ENCODE measurements at regions not wholly inside any gene's neighbourhood (a gene's known extent, or its start where the extent isn't known, plus 50 kb on each side); places are given as distances from the start of the nearest gene placed in this dataset.
"Not testable (repeated sequence)": the region's sequence is repeated elsewhere in the genome, so short reads cannot be mapped to it uniquely, and the experiment has no call there.

DNA sequence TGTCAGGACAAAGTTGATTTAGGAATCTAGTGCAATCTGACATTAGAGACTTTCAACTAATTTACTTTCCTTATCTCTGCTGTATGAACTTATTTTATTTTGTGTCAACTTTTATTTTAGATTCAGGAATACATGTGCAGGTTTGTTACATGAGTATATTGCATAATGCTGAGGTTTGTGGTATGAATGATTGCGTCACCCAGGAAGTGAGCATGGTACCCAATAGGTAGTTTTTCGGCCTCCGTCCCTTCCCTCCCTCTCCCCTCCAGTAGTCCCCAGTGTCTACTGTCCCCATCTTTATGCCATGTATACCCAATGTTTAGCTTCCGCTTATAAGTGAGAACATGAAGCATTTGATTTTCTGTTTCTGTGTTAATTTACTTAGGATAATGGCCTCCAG lies 68.7 kb upstream of the TEX13D start:
- no peak overlapping the region for H3K9ac ChIP-seq (ENCODE audit: low read length)
- H3K4me3 ChIP-seq (ENCODE audit: low read length), result no peak overlapping the region
- peaks cover 3% of the 10 kb centered on the region for H3K27me3 ChIP-seq (replicated peaks; ENCODE audit: control insufficient read depth, insufficient read depth, low read length)
- DNase-seq (ENCODE audit: low read depth), result no peak
- no peaks in the 10 kb centered on the region for H3K36me3 ChIP-seq (ENCODE audit: control insufficient read depth, insufficient read depth, low read length, severe bottlenecking)
- no peaks in the 10 kb centered on the region for H3K9me3 ChIP-seq (ENCODE audit: control insufficient read depth, low read length)
- peaks cover 2% of the 10 kb centered on the region for H3K4me1 ChIP-seq (ENCODE audit: control insufficient read depth, insufficient read depth, low read length)

DNA sequence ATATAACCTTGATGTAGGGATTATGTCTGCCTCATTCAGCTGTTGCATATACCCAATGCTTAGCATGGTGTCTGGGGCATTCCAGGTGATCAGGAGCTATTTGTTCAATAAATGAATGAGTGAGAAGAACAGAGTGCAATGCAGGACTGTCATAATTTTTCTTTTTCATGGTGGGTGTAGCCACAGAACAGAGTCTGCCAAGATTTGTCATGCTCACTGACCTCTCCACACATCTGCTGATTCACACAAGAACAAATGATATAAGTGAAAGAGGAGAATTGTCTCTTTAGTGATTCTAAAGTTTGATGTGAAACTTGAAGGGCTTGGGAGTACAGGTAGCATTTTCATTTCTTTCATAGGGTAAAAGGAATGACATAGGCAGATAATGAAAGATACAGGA lies 64.4 kb upstream of the TEX13D start:
- no peak for DNase-seq (ENCODE audit: low read depth)
- no peaks in the 10 kb centered on the region for H3K9me3 ChIP-seq (ENCODE audit: control insufficient read depth, low read length)
- peaks cover 9% of the 10 kb centered on the region for H3K4me1 ChIP-seq (ENCODE audit: control insufficient read depth, insufficient read depth, low read length)
- no peaks in the 10 kb centered on the region for H3K36me3 ChIP-seq (ENCODE audit: control insufficient read depth, insufficient read depth, low read length, severe bottlenecking)
- H3K9ac ChIP-seq (ENCODE audit: low read length), result no peak overlapping the region
- H3K27me3 ChIP-seq (replicated peaks; ENCODE audit: control insufficient read depth, insufficient read depth, low read length), result no peaks in the 10 kb centered on the region
- H3K4me3 ChIP-seq (ENCODE audit: low read length), result no peak overlapping the region

DNA sequence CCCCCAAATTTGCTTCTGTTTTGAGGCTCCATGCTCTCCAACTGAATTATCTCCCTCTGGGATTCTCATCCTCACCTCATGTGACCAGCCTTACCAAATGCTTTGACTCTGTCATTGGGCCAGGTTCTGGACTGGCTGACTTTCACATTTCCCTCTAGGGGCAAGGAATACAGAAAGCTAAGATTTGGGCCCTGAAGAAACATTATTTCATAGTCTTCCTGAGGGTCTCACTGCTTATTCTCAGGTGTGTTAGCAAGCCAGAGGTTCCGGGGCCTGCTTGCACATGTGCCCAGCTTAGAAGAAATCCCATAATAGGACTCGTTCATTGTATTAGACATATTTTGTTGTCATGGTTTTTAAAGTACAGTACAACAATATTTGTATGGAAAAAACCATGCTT lies 62.6 kb upstream of the TEX13D start:
- DNase-seq (ENCODE audit: low read depth), result no peak
- H3K27me3 ChIP-seq (replicated peaks; ENCODE audit: control insufficient read depth, insufficient read depth, low read length), result no peaks in the 10 kb centered on the region
- no peaks in the 10 kb centered on the region for H3K9me3 ChIP-seq (ENCODE audit: control insufficient read depth, low read length)
- peaks cover 14% of the 10 kb centered on the region for H3K4me1 ChIP-seq (ENCODE audit: control insufficient read depth, insufficient read depth, low read length)
- H3K4me3 ChIP-seq (ENCODE audit: low read length), result no peak overlapping the region
- H3K36me3 ChIP-seq (ENCODE audit: control insufficient read depth, insufficient read depth, low read length, severe bottlenecking), result no peaks in the 10 kb centered on the region
- no peak overlapping the region for H3K9ac ChIP-seq (ENCODE audit: low read length)

DNA sequence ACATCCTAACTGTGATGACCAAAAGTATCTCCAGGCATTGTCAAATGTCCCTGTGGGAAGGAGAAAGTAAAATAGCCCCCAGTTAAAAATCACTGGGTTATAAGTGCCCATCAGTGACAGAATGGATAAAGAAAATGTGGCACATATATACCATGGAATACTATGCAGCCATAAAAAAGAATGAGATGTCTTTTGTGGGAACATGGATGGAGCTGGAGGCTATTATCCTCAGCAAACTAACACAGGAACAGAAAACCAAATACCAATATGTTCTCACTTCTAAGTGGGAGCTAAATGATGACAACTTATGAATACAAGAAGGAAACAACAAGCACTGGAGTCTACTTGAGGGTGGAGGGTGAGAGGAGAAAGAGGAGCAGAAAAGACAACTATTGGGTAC lies 60.9 kb upstream of the TEX13D start:
- not testable (repeated sequence) for H3K9ac ChIP-seq (ENCODE audit: low read length); H3K36me3 ChIP-seq (ENCODE audit: control insufficient read depth, insufficient read depth, low read length, severe bottlenecking); H3K4me3 ChIP-seq (ENCODE audit: low read length); DNase-seq (ENCODE audit: low read depth); H3K27me3 ChIP-seq (replicated peaks; ENCODE audit: control insufficient read depth, insufficient read depth, low read length); H3K9me3 ChIP-seq (ENCODE audit: control insufficient read depth, low read length)
- H3K4me1 ChIP-seq (ENCODE audit: control insufficient read depth, insufficient read depth, low read length), result peaks cover 14% of the 10 kb centered on the region

DNA sequence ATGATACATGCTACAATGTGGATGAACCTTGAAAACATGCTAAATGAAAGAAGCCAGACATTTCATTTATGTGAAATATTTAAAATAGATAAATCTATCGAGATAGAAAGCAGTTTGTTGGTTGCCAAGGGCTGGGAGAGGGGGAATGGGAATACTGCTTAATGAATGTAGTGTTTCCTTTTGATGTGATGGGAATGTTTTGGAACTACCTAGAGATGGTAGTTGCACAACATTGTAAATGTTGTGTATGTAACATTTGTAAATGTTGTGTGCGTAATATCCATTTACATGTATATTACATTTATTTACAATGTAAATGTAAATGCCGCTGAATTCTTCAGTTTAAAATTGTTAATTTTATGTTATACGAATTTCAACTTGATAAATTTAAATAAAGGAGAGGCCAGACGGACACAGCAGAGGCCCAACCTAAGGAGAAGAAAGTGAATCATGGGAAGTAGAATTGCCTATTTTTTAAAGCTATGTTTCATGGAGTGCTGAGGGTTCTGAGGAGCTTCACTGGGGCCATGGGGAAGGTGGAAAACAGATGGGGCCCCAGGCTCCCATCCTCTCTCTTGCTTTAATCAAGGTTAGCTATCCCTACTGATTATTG lies 60.0 kb upstream of the TEX13D start:
- Histone ChIP-seq H3K9me3 (ENCODE audit: control insufficient read depth, low read length) (no peaks in the 10 kb centered on the region), H3K4me1 (ENCODE audit: control insufficient read depth, insufficient read depth, low read length) (peaks cover 14% of the 10 kb centered on the region), H3K36me3 (ENCODE audit: control insufficient read depth, insufficient read depth, low read length, severe bottlenecking) (no peaks in the 10 kb centered on the region), H3K27me3 (replicated peaks; ENCODE audit: control insufficient read depth, insufficient read depth, low read length) (no peaks in the 10 kb centered on the region), H3K4me3 (ENCODE audit: low read length) (no peak overlapping the region), H3K9ac (ENCODE audit: low read length) (no peak overlapping the region)
- DNase-seq (ENCODE audit: low read depth), result no peak

DNA sequence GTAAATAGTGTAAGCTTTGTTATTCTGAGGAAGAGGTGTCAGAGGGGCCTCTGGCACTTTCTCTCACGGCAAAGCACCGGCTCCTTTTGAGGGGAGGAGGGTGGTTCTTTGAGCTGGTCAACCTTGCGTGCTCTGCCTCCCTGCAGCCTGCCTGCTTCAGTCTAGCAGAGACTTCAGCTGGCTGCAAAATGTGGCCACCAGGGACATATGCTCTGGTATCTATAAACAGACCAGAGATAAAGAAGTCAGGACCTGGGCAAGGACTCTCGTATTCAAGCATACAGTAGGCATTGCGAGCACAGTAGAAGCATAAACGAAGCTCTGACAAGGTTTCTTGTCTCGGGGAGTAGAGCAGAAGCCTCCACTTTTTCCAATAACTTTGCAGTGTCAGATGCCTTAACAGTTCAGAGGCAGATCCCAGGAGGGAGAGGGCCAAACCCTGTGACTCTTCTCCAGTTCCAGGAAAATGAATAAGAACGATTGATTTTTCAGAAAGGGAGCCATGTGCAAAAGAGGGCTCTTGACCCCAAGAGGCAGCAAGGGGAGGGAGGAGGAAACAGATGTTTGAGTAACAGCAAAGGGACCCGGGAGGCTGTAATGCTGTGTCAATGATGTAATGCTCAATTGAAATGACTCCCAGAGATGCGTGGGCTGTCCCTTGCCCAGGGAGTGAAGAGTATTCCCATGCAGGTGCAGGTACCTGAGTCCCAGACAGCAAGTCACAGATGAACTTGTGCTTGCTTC lies 57.9 kb upstream of the TEX13D start:
- no peak for DNase-seq (ENCODE audit: low read depth)
- H3K4me1 ChIP-seq (ENCODE audit: control insufficient read depth, insufficient read depth, low read length), result peaks cover 12% of the 10 kb centered on the region
- no peak overlapping the region for H3K4me3 ChIP-seq (ENCODE audit: low read length)
- H3K27me3 ChIP-seq (replicated peaks; ENCODE audit: control insufficient read depth, insufficient read depth, low read length), result no peaks in the 10 kb centered on the region
- no peak overlapping the region for H3K9ac ChIP-seq (ENCODE audit: low read length)
- no peaks in the 10 kb centered on the region for H3K36me3 ChIP-seq (ENCODE audit: control insufficient read depth, insufficient read depth, low read length, severe bottlenecking)
- no peaks in the 10 kb centered on the region for H3K9me3 ChIP-seq (ENCODE audit: control insufficient read depth, low read length)

DNA sequence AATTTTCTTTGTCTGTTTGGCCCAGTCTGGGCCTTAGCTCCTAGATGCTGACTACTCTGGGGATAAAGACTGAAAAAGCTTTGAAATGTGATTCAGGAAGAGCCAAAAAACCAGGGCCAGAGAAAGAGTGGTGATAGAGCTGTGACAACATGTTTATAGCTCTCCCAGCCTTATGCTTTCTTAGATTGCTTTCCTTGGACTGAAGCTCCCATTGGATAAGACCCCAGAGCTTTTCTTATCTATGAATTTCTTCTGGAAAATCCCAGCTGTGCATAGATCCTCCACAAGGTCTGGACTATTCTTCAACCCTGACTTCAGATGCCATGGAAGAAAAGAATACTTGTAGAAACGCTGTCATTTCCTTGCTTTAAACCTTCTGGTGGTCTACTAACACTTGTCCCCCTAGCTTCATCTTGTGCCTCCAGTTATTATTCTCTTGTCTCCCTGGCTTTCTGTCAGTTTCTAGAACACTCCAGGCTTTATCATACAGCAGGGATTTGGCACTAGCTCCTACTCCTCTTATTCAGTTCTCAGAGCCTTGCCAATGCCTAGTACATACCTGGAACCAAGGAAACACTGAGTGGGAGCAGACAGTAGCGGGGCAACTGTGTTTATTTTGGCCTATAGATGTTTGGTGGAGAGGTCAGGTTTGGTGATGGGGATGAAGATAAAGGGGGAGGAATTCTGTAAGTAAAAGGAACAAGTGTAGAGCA lies 57.1 kb upstream of the TEX13D start:
- peaks cover 5% of the 10 kb centered on the region for H3K4me1 ChIP-seq (ENCODE audit: control insufficient read depth, insufficient read depth, low read length)
- H3K9ac ChIP-seq (ENCODE audit: low read length), result no peak overlapping the region

DNA sequence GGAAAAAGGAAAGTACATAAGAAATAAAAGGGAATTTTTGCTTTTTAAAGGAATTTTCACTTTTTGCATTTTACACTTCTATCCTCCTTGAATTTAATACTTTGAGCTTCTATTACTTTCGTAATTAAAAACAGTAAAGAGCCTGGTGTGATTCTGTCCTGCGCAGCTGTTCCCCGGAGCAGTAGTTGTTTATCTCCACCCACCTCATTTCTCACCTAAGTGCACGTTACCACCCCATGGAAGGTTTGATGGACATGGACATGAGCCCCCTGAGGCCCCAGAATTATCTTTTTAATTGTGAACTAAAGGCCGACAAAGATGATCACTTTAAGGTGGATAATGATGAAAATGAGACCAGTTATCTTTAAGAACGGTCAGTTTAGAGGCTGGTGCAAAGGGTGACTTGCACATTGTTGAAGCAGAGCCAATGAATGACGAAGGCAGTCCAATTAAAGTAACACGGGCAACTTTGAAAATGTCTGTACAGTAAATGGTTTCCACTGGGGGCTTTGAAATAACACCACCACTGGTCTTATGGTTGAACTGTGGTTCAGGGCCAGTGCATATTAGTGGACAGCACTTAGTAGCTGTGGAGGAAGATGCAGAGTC lies 52.1 kb upstream of the TEX13D start:
- Histone ChIP-seq H3K27me3 (replicated peaks; ENCODE audit: control insufficient read depth, insufficient read depth, low read length) (no peaks in the 10 kb centered on the region), H3K36me3 (ENCODE audit: control insufficient read depth, insufficient read depth, low read length, severe bottlenecking) (no peaks in the 10 kb centered on the region), H3K9ac (ENCODE audit: low read length) (no peak overlapping the region), H3K4me1 (ENCODE audit: control insufficient read depth, insufficient read depth, low read length) (no peaks in the 10 kb centered on the region), H3K4me3 (ENCODE audit: low read length) (no peak overlapping the region), H3K9me3 (ENCODE audit: control insufficient read depth, low read length) (no peaks in the 10 kb centered on the region)
- DNase-seq (ENCODE audit: low read depth), result no peak

More for the DNA sequence above, 57.1 kb upstream of the TEX13D start:
- no peaks in the 10 kb centered on the region for H3K36me3 ChIP-seq (ENCODE audit: control insufficient read depth, insufficient read depth, low read length, severe bottlenecking)
- no peak for DNase-seq (ENCODE audit: low read depth)
- no peak overlapping the region for H3K4me3 ChIP-seq (ENCODE audit: low read length)
- H3K9me3 ChIP-seq (ENCODE audit: control insufficient read depth, low read length), result no peaks in the 10 kb centered on the region
- no peaks in the 10 kb centered on the region for H3K27me3 ChIP-seq (replicated peaks; ENCODE audit: control insufficient read depth, insufficient read depth, low read length)

DNA sequence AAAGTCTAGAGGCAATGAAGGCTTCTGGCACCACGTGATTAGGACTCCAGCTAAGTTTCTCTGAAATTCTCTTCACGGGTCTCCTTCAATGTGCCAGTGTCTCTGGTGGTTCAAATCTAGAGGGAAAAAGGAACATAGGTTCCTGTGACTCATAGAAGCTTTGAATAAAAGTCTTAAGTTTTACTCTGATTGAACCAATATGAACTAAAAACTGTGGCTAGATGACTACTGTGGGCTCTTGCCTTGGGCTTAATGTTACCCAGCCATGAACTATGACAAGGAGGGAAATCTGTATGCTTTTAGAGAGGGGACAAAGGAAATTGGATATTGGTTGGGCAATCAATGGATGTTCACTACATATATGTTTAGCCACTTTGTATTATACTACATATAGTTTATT lies 49.9 kb upstream of the TEX13D start:
- Histone ChIP-seq H3K27me3 (replicated peaks; ENCODE audit: control insufficient read depth, insufficient read depth, low read length) (no peaks in the 10 kb centered on the region), H3K36me3 (ENCODE audit: control insufficient read depth, insufficient read depth, low read length, severe bottlenecking) (no peaks in the 10 kb centered on the region), H3K9me3 (ENCODE audit: control insufficient read depth, low read length) (no peaks in the 10 kb centered on the region), H3K4me3 (ENCODE audit: low read length) (no peak overlapping the region), H3K4me1 (ENCODE audit: control insufficient read depth, insufficient read depth, low read length) (no peaks in the 10 kb centered on the region), H3K9ac (ENCODE audit: low read length) (no peak overlapping the region)
- no peak for DNase-seq (ENCODE audit: low read depth)

All from adipocyte (in vitro differentiated cells).